AG09309 (cell line): ENCODE measurements at regions not wholly inside any gene's neighbourhood (a gene's known extent, or its start where the extent isn't known, plus 50 kb on each side); places are given as distances from the start of the nearest gene placed in this dataset.

Experiments
- DNase-seq: peaks from one replicate; pipeline ENCODE4 v3.0.0-alpha.2; 2010; ENCODE audit warnings: low read depth
- H3K4me3 ChIP-seq: 2 replicates; pipeline ENCODE4 v1.5.1; 2011; ENCODE audit warnings: mild to moderate bottlenecking, low read depth, low read length, moderate library complexity; ENCODE audit not compliant: control insufficient read depth
- CTCF ChIP-seq: IDR thresholded peaks from 2 replicates; pipeline ENCODE4 v1.5.1; 2011; ENCODE audit warnings: mild to moderate bottlenecking, low read depth, low read length, inconsistent platforms; ENCODE audit not compliant: insufficient read depth, control insufficient read depth; ENCODE audit errors: missing control alignments

- no peak for TF ChIP-seq CTCF
- no peak for DNase-seq
- no peak overlapping the region for H3K4me3 ChIP-seq
Measured at GRCh38 chr2:14197293-14197692, 435.2 kb upstream of the LRATD1 start.

GRCh38 chr2:14199040-14199439, 433.5 kb upstream of the LRATD1 start:
- H3K4me3 ChIP-seq, result no peak overlapping the region
- DNase-seq, result no peak
- no peak for TF ChIP-seq CTCF

GRCh38 chr2:14219306-14219705, 413.2 kb upstream of the LRATD1 start:
- H3K4me3 ChIP-seq, result no peak overlapping the region
- TF ChIP-seq CTCF, result no peak
- no peak for DNase-seq

- DNase-seq, result no peak
- no peak for TF ChIP-seq CTCF
- no peak overlapping the region for H3K4me3 ChIP-seq
Measured at GRCh38 chr2:14220101-14220500, 412.4 kb upstream of the LRATD1 start.

- H3K4me3 ChIP-seq, result no peak overlapping the region
- TF ChIP-seq CTCF, result no peak
- DNase-seq, result no peak
Measured at GRCh38 chr2:14221466-14221865, 411.1 kb upstream of the LRATD1 start.

GRCh38 chr2:14223576-14223975, 408.9 kb upstream of the LRATD1 start:
- H3K4me3 ChIP-seq, result no peak overlapping the region
- no peak for TF ChIP-seq CTCF
- no peak for DNase-seq

- H3K4me3 ChIP-seq, result no peak overlapping the region
- no peak for DNase-seq
- TF ChIP-seq CTCF, result no peak
Measured at GRCh38 chr2:14231391-14231898, 401.1 kb upstream of the LRATD1 start.
